ENCODE measurements at regions not wholly inside any gene's neighbourhood (a gene's known extent, or its start where the extent isn't known, plus 50 kb on each side); places are given as distances from the start of the nearest gene placed in this dataset.

- H3K27me3 ChIP-seq (ENCODE audit: control insufficient read depth in 3 of 3, insufficient read depth in 3 of 3, low read length in 3 of 3): no peaks in the 10 kb centered on the region
- 66 to 75% (median 72%) methylated on average over 7 of the region's 7 CpGs for WGBS, 3 donors
- FAIRE-seq (no peak), DNase-seq (no peak)
- H3K4me3 ChIP-seq (ENCODE audit: low read depth in 1 of 3, low read length in 3 of 3): no peak overlapping the region
- no peaks in the 10 kb centered on the region for H3K36me3 ChIP-seq (ENCODE audit: control insufficient read depth in 3 of 3, insufficient read depth in 2 of 3, low read depth in 1 of 3, low read length in 3 of 3)
- no peaks in the 10 kb centered on the region for H3K4me1 ChIP-seq (ENCODE audit: control insufficient read depth in 3 of 3, insufficient read depth in 2 of 3, low read depth in 1 of 3, low read length in 2 of 3)
- peaks cover 0 to 4% of the 10 kb centered on the region in 2 donors for H3K9me3 ChIP-seq (ENCODE audit: control insufficient read depth in 2 of 2, insufficient read depth in 1 of 2, low read depth in 1 of 2, low read length in 1 of 2)
- H3K27ac ChIP-seq (ENCODE audit: low read depth in 1 of 3, low read length in 2 of 3): no peak overlapping the region
Observed at GRCh38 chr7:36013246-36014014, 139.6 kb upstream of the EEPD1 start.

- FAIRE-seq: no peak
- H3K9me3 ChIP-seq (ENCODE audit: control insufficient read depth in 2 of 2, insufficient read depth in 1 of 2, low read depth in 1 of 2, low read length in 1 of 2): peaks cover 0 to 4% of the 10 kb centered on the region in 2 donors
- no peak for DNase-seq
- no peaks in the 10 kb centered on the region for H3K36me3 ChIP-seq (ENCODE audit: control insufficient read depth in 3 of 3, insufficient read depth in 2 of 3, low read depth in 1 of 3, low read length in 3 of 3)
- WGBS, 3 donors: 92% methylated on average over 9 of the region's 9 CpGs
- H3K4me3 ChIP-seq (ENCODE audit: low read depth in 1 of 3, low read length in 3 of 3): no peak overlapping the region
- no peaks in the 10 kb centered on the region for H3K4me1 ChIP-seq (ENCODE audit: control insufficient read depth in 3 of 3, insufficient read depth in 2 of 3, low read depth in 1 of 3, low read length in 2 of 3)
- H3K27ac ChIP-seq (ENCODE audit: low read depth in 1 of 3, low read length in 2 of 3): no peak overlapping the region
- no peaks in the 10 kb centered on the region for H3K27me3 ChIP-seq (ENCODE audit: control insufficient read depth in 3 of 3, insufficient read depth in 3 of 3, low read length in 3 of 3)
Observed at GRCh38 chr7:36014961-36015360, 138.1 kb upstream of the EEPD1 start.

- DNase-seq: no peak
- no peak for FAIRE-seq
- H3K27me3 ChIP-seq (ENCODE audit: control insufficient read depth in 3 of 3, insufficient read depth in 3 of 3, low read length in 3 of 3): no peaks in the 10 kb centered on the region
- H3K4me3 ChIP-seq (ENCODE audit: low read depth in 1 of 3, low read length in 3 of 3): no peak overlapping the region
- H3K36me3 ChIP-seq (ENCODE audit: control insufficient read depth in 3 of 3, insufficient read depth in 2 of 3, low read depth in 1 of 3, low read length in 3 of 3): no peaks in the 10 kb centered on the region
- no peaks in the 10 kb centered on the region for H3K4me1 ChIP-seq (ENCODE audit: control insufficient read depth in 3 of 3, insufficient read depth in 2 of 3, low read depth in 1 of 3, low read length in 2 of 3)
- H3K9me3 ChIP-seq (ENCODE audit: control insufficient read depth in 2 of 2, insufficient read depth in 1 of 2, low read depth in 1 of 2, low read length in 1 of 2): peaks cover 0 to 4% of the 10 kb centered on the region in 2 donors
- 68 to 84% (median 75%) methylated on average over 2 of the region's 2 CpGs for WGBS, 3 donors
- H3K27ac ChIP-seq (ENCODE audit: low read depth in 1 of 3, low read length in 2 of 3): no peak overlapping the region
Observed at GRCh38 chr7:36015733-36016132, 137.3 kb upstream of the EEPD1 start.

DNA sequence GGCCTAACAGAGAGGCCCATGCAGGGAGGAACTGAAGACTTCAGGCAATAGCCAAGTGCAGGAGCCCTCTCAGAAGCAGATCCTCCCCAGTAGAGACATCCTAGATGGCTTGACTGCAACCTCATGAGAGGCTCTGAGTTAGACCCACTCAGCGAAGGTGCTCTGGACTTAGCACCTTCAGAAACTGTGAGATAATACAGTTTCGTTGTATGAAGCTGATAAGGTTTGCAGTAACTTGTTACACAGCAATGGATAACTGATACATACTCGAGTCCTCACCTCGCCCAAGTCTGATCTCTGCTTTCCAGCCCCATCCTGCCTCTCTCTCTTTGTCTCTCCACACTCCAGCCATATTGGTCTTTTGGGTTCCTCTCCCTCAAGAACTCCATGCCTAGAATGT lies 136.4 kb upstream of the EEPD1 start:
- no peak for DNase-seq
- Histone ChIP-seq H3K36me3 (ENCODE audit: control insufficient read depth in 3 of 3, insufficient read depth in 2 of 3, low read depth in 1 of 3, low read length in 3 of 3) (no peaks in the 10 kb centered on the region), H3K27ac (ENCODE audit: low read depth in 1 of 3, low read length in 2 of 3) (no peak overlapping the region), H3K9me3 (ENCODE audit: control insufficient read depth in 2 of 2, insufficient read depth in 1 of 2, low read depth in 1 of 2, low read length in 1 of 2) (peaks cover 0 to 4% of the 10 kb centered on the region in 2 donors), H3K27me3 (ENCODE audit: control insufficient read depth in 3 of 3, insufficient read depth in 3 of 3, low read length in 3 of 3) (no peaks in the 10 kb centered on the region), H3K4me1 (ENCODE audit: control insufficient read depth in 3 of 3, insufficient read depth in 2 of 3, low read depth in 1 of 3, low read length in 2 of 3) (no peaks in the 10 kb centered on the region), H3K4me3 (ENCODE audit: low read depth in 1 of 3, low read length in 3 of 3) (no peak overlapping the region)
- WGBS, 3 donors: 83 to 92% (median 85%) methylated on average over 4 of the region's 4 CpGs
- no peak for FAIRE-seq

GRCh38 chr7:36017111-36017510 lies 135.9 kb upstream of the EEPD1 start:
- Histone ChIP-seq H3K4me1 (ENCODE audit: control insufficient read depth in 3 of 3, insufficient read depth in 2 of 3, low read depth in 1 of 3, low read length in 2 of 3) (no peaks in the 10 kb centered on the region), H3K27ac (ENCODE audit: low read depth in 1 of 3, low read length in 2 of 3) (no peak overlapping the region), H3K36me3 (ENCODE audit: control insufficient read depth in 3 of 3, insufficient read depth in 2 of 3, low read depth in 1 of 3, low read length in 3 of 3) (no peaks in the 10 kb centered on the region), H3K27me3 (ENCODE audit: control insufficient read depth in 3 of 3, insufficient read depth in 3 of 3, low read length in 3 of 3) (no peaks in the 10 kb centered on the region), H3K4me3 (ENCODE audit: low read depth in 1 of 3, low read length in 3 of 3) (no peak overlapping the region), H3K9me3 (ENCODE audit: control insufficient read depth in 2 of 2, insufficient read depth in 1 of 2, low read depth in 1 of 2, low read length in 1 of 2) (peaks cover 0 to 4% of the 10 kb centered on the region in 2 donors)
- DNase-seq: no peak
- WGBS, 3 donors: 90 to 93% (median 93%) methylated on average over 7 of the region's 7 CpGs
- FAIRE-seq: no peak

DNA sequence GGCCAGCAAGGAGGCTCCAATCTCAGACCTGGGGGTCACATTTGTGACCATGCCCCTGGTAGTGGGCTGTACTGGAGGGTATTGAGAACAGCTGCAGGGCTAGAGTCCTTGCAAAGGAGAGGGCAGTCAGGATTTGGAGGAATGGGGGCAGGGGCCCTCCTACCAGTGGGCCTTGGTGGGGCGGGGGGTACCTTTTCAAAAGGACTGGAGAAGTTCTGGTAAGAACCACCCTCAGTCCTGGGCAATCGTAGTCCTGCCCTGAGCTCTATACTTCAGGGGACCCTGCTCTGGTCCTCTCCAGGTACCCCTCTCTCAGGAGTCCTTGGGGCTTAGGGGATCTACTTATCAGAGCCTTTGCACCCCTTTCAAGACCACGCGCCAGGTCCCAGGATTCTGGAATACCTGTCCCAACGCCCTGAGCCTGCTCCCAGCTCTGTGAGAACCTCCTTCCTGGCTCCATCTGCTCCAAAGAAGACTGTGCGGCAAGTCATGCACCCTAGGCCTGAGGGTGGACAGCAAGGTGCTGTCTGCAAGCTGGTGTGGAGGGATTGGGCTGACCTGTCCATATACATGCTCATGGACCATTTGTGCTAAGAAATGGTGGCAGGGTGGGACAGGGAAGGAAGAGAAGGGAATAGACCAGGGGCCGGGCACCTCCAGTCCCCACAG lies 134.1 kb upstream of the EEPD1 start:
- Histone ChIP-seq H3K36me3 (ENCODE audit: control insufficient read depth in 3 of 3, insufficient read depth in 2 of 3, low read depth in 1 of 3, low read length in 3 of 3) (no peaks in the 10 kb centered on the region), H3K27me3 (ENCODE audit: control insufficient read depth in 3 of 3, insufficient read depth in 3 of 3, low read length in 3 of 3) (no peaks in the 10 kb centered on the region), H3K4me1 (ENCODE audit: control insufficient read depth in 3 of 3, insufficient read depth in 2 of 3, low read depth in 1 of 3, low read length in 2 of 3) (no peaks in the 10 kb centered on the region), H3K9me3 (ENCODE audit: control insufficient read depth in 2 of 2, insufficient read depth in 1 of 2, low read depth in 1 of 2, low read length in 1 of 2) (peaks cover 0 to 4% of the 10 kb centered on the region in 2 donors), H3K4me3 (ENCODE audit: low read depth in 1 of 3, low read length in 3 of 3) (no peak overlapping the region), H3K27ac (ENCODE audit: low read depth in 1 of 3, low read length in 2 of 3) (no peak overlapping the region)
- WGBS, 3 donors: 85 to 92% (median 87%) methylated on average over 7 of the region's 7 CpGs
- no peak for DNase-seq
- FAIRE-seq: no peak

DNA sequence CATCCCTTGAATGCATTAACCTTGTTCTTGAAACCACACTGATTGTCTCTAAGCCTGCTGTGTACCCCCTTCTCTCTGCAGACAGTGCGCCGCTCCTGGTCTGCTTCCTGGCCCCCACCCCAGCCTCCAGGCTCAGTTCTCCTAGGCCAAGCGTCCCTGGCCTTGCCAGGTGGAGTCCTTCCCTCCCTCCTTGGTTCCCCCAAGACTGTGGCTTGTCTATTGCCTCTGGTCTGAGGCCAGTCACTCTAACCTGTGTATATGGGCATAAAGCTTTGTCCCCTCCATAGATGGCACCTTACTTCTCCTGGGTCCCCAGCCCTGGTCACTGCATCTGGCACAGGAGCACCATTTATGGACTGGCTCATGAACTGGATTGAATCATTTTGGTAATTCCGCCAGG lies 133.5 kb upstream of the EEPD1 start:
- WGBS, 3 donors: 90 to 95% (median 91%) methylated on average over 4 of the region's 4 CpGs
- no peaks in the 10 kb centered on the region for H3K4me1 ChIP-seq (ENCODE audit: control insufficient read depth in 3 of 3, insufficient read depth in 2 of 3, low read depth in 1 of 3, low read length in 2 of 3)
- DNase-seq: no peak

DNA sequence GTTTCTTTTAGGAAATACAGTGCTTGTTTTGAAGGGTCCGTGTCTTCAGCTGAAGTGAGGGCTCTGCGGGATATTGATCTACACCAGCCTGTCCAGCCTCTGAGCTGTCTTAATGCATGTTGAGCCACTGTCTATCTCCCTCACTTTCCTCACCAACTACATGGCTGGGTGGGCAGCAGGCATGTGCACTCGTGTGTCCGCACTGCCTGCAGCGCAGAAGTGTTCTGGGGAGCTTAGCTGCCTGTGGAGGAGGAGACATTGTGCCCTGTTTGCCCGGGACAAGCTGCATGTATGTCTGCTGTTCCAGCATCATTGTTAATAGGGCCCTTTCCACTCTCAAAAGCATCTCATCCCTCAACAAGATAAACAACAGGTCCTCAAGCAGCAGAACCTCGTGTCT lies 133.1 kb upstream of the EEPD1 start:
- 87 to 92% (median 89%) methylated on average over 7 of the region's 7 CpGs for WGBS, 3 donors
- no peaks in the 10 kb centered on the region for H3K4me1 ChIP-seq (ENCODE audit: control insufficient read depth in 3 of 3, insufficient read depth in 2 of 3, low read depth in 1 of 3, low read length in 2 of 3)
- FAIRE-seq (no peak), DNase-seq (no peak)
- no peaks in the 10 kb centered on the region for H3K27me3 ChIP-seq (ENCODE audit: control insufficient read depth in 3 of 3, insufficient read depth in 3 of 3, low read length in 3 of 3)
- H3K27ac ChIP-seq (ENCODE audit: low read depth in 1 of 3, low read length in 2 of 3): no peak overlapping the region
- no peak overlapping the region for H3K4me3 ChIP-seq (ENCODE audit: low read depth in 1 of 3, low read length in 3 of 3)
- peaks cover 0 to 4% of the 10 kb centered on the region in 2 donors for H3K9me3 ChIP-seq (ENCODE audit: control insufficient read depth in 2 of 2, insufficient read depth in 1 of 2, low read depth in 1 of 2, low read length in 1 of 2)
- H3K36me3 ChIP-seq (ENCODE audit: control insufficient read depth in 3 of 3, insufficient read depth in 2 of 3, low read depth in 1 of 3, low read length in 3 of 3): no peaks in the 10 kb centered on the region

More for the DNA sequence above, 133.5 kb upstream of the EEPD1 start:
- Histone ChIP-seq H3K27me3 (ENCODE audit: control insufficient read depth in 3 of 3, insufficient read depth in 3 of 3, low read length in 3 of 3) (no peaks in the 10 kb centered on the region), H3K9me3 (ENCODE audit: control insufficient read depth in 2 of 2, insufficient read depth in 1 of 2, low read depth in 1 of 2, low read length in 1 of 2) (peaks cover 0 to 4% of the 10 kb centered on the region in 2 donors), H3K36me3 (ENCODE audit: control insufficient read depth in 3 of 3, insufficient read depth in 2 of 3, low read depth in 1 of 3, low read length in 3 of 3) (no peaks in the 10 kb centered on the region), H3K27ac (ENCODE audit: low read depth in 1 of 3, low read length in 2 of 3) (no peak overlapping the region), H3K4me3 (ENCODE audit: low read depth in 1 of 3, low read length in 3 of 3) (no peak overlapping the region)
- no peak for FAIRE-seq
